Immature natural killer cell (primary cell): ENCODE measurements at regions not wholly inside any gene's neighbourhood (a gene's known extent, or its start where the extent isn't known, plus 50 kb on each side); places are given as distances from the start of the nearest gene placed in this dataset.
"Not testable (repeated sequence)": the region's sequence is repeated elsewhere in the genome, so short reads cannot be mapped to it uniquely, and the experiment has no call there.

Source experiments
- DNase-seq, 3 donors: peaks; one replicate each; pipeline ENCODE4 v3.0.0; 2022; ENCODE audit warnings: mixed read lengths in 1 of 3
- H3K27ac Mint-ChIP-seq, 6 donors: one replicate each; pipeline ENCODE4 v1.8.0; 2020; ENCODE audit warnings: mixed read lengths in 6 of 6, mild to moderate bottlenecking in 5 of 6, inconsistent platforms in 4 of 6, moderate library complexity in 3 of 6
- H3K27me3 Mint-ChIP-seq, 3 donors: one replicate each; pipeline ENCODE4 v1.8.0; 2020 to 2021; ENCODE audit warnings: low read depth in 3 of 3, mild to moderate bottlenecking in 3 of 3, mixed read lengths in 3 of 3, moderate library complexity in 3 of 3, inconsistent platforms in 1 of 3
- H3K36me3 Mint-ChIP-seq, 3 donors: one replicate each; pipeline ENCODE4 v1.8.0; 2020; ENCODE audit warnings: mixed read lengths in 3 of 3, inconsistent platforms in 2 of 3, mild to moderate bottlenecking in 2 of 3
- H3K4me1 Mint-ChIP-seq, 2 donors: one replicate each; pipeline ENCODE4 v1.8.0; 2020; ENCODE audit warnings: inconsistent platforms in 2 of 2, mild to moderate bottlenecking in 2 of 2, mixed read lengths in 2 of 2, moderate library complexity in 1 of 2
- H3K4me3 Mint-ChIP-seq, 5 donors: one replicate each; pipeline ENCODE4 v1.8.0; 2020; ENCODE audit warnings: mild to moderate bottlenecking in 5 of 5, mixed read lengths in 5 of 5, inconsistent platforms in 3 of 5, moderate library complexity in 3 of 5
- H3K9me3 Mint-ChIP-seq, 6 donors: one replicate each; pipeline ENCODE4 v1.8.0; 2020; ENCODE audit warnings: mild to moderate bottlenecking in 6 of 6, mixed read lengths in 6 of 6, inconsistent platforms in 4 of 6, moderate library complexity in 3 of 6

DNA sequence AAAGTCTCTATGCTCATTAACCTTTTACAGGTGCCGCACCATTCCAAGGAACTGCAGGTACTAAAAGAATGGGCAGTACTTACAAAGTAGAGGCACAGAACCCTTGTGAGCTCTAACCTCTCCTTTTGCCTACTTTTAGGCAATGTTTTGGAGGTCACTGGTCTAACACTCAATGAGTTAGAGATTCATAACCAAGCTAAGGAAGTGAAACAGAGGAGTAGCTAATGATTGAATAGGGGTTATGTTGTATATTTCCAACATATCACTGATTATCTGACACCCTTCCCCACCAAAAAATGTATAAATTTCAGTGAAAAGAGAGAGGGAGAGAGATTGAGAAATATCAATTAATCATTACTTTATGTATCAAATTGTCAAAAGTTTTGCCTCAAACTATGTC lies 269.3 kb downstream of the PCDH7 start:
- DNase-seq, result no peak
- H3K4me1 Mint-ChIP-seq, result no peaks in the 10 kb centered on the region
- H3K36me3 Mint-ChIP-seq, result peaks cover 0 to 3% (median 0%) of the 10 kb centered on the region in 3 donors
- no peak overlapping the region for H3K4me3 Mint-ChIP-seq
- H3K9me3 Mint-ChIP-seq, result peaks cover 1 to 33% (median 17%) of the 10 kb centered on the region in 6 donors
- no peak overlapping the region for H3K27ac Mint-ChIP-seq
- H3K27me3 Mint-ChIP-seq, result no peaks in the 10 kb centered on the region

DNA sequence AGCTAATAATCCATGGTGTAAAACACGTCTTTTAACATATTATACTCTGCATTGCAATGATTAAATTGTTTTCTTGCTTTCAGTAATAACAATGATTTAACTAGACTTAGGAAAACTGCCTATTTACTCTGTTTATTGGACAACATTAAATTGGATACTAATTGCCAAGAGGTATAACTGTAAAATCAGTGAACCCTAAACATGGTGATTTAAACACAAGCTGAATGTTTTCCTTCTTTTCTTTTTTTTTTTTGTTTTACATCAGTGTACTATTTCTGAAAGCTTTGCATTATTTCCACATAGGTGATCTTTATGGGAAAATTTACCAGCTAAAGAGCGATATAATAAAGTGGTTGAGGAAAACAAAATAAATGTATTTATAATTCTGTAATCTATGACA lies 276.7 kb downstream of the PCDH7 start:
- peaks cover 0 to 3% (median 0%) of the 10 kb centered on the region in 3 donors for H3K36me3 Mint-ChIP-seq
- no peak overlapping the region for H3K27ac Mint-ChIP-seq
- no peak for DNase-seq
- no peak overlapping the region for H3K4me3 Mint-ChIP-seq
- H3K9me3 Mint-ChIP-seq, result peaks cover 11 to 49% (median 20%) of the 10 kb centered on the region in 6 donors
- H3K27me3 Mint-ChIP-seq, result peaks cover 0 to 4% (median 2%) of the 10 kb centered on the region in 3 donors
- H3K4me1 Mint-ChIP-seq, result no peaks in the 10 kb centered on the region

- no peak overlapping the region for H3K4me3 Mint-ChIP-seq
- peaks cover 8 to 52% (median 18%) of the 10 kb centered on the region in 6 donors for H3K9me3 Mint-ChIP-seq
- peaks cover 0 to 3% (median 3%) of the 10 kb centered on the region in 3 donors for H3K36me3 Mint-ChIP-seq
- H3K27ac Mint-ChIP-seq, result no peak overlapping the region
- no peaks in the 10 kb centered on the region for H3K4me1 Mint-ChIP-seq
- H3K27me3 Mint-ChIP-seq, result no peaks in the 10 kb centered on the region
- DNase-seq, result no peak
Measured at GRCh38 chr4:31005037-31005436, 284.9 kb downstream of the PCDH7 start.

DNA sequence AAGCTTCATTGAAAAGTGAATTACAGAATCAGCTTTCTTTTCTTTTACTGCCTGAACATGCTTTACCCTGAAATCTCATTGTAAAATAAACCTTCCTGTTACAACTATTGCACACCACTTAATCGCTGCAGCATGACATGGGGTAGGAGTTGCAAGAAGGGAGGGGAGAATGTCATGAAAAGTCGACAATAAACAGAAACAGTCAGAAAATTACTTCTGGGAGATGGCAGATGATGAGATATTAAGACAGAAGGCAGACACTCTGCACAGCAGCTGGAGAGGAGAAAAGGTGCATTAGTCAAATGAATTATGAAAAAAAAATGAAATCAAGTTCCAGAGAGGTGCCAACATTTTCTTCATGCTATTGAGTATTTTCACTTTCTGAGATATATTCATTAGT lies 287.7 kb downstream of the PCDH7 start:
- H3K36me3 Mint-ChIP-seq, result peaks cover 0 to 3% (median 3%) of the 10 kb centered on the region in 3 donors
- H3K4me3 Mint-ChIP-seq, result no peak overlapping the region
- no peaks in the 10 kb centered on the region for H3K4me1 Mint-ChIP-seq
- H3K27ac Mint-ChIP-seq, result no peak overlapping the region
- no peak for DNase-seq
- peaks cover 7 to 42% (median 17%) of the 10 kb centered on the region in 6 donors for H3K9me3 Mint-ChIP-seq
- no peaks in the 10 kb centered on the region for H3K27me3 Mint-ChIP-seq

GRCh38 chr4:31009926-31010325 lies 289.8 kb downstream of the PCDH7 start:
- H3K4me3 Mint-ChIP-seq, result no peak overlapping the region
- no peaks in the 10 kb centered on the region for H3K27me3 Mint-ChIP-seq
- DNase-seq, result no peak
- no peaks in the 10 kb centered on the region for H3K36me3 Mint-ChIP-seq
- H3K9me3 Mint-ChIP-seq, result peaks cover 3 to 28% (median 11%) of the 10 kb centered on the region in 6 donors
- H3K27ac Mint-ChIP-seq, result no peak overlapping the region
- no peaks in the 10 kb centered on the region for H3K4me1 Mint-ChIP-seq

GRCh38 chr4:31015123-31015522 lies 295.0 kb downstream of the PCDH7 start:
- no peak overlapping the region for H3K4me3 Mint-ChIP-seq
- no peak overlapping the region for H3K27ac Mint-ChIP-seq
- DNase-seq, result no peak
- no peaks in the 10 kb centered on the region for H3K4me1 Mint-ChIP-seq
- no peaks in the 10 kb centered on the region for H3K36me3 Mint-ChIP-seq
- no peaks in the 10 kb centered on the region for H3K27me3 Mint-ChIP-seq
- H3K9me3 Mint-ChIP-seq, result peaks cover 0 to 17% (median 8%) of the 10 kb centered on the region in 6 donors

GRCh38 chr4:31016322-31017061 lies 296.3 kb downstream of the PCDH7 start:
- no peak for DNase-seq
- no peaks in the 10 kb centered on the region for H3K36me3 Mint-ChIP-seq
- no peaks in the 10 kb centered on the region for H3K27me3 Mint-ChIP-seq
- H3K4me3 Mint-ChIP-seq, result no peak overlapping the region
- no peak overlapping the region for H3K27ac Mint-ChIP-seq
- no peaks in the 10 kb centered on the region for H3K4me1 Mint-ChIP-seq
- peaks cover 0 to 19% (median 5%) of the 10 kb centered on the region in 6 donors for H3K9me3 Mint-ChIP-seq

- Mint-ChIP-seq H3K4me3 (no peak overlapping the region), H3K4me1 (no peaks in the 10 kb centered on the region), H3K27ac (no peak overlapping the region), H3K9me3 (peaks cover 0 to 35% (median 6%) of the 10 kb centered on the region in 6 donors), H3K36me3 (no peaks in the 10 kb centered on the region), H3K27me3 (peaks cover 0 to 3% (median 0%) of the 10 kb centered on the region in 3 donors)
- DNase-seq, result no peak
Measured at GRCh38 chr4:31020363-31020762, 300.2 kb downstream of the PCDH7 start.

DNA sequence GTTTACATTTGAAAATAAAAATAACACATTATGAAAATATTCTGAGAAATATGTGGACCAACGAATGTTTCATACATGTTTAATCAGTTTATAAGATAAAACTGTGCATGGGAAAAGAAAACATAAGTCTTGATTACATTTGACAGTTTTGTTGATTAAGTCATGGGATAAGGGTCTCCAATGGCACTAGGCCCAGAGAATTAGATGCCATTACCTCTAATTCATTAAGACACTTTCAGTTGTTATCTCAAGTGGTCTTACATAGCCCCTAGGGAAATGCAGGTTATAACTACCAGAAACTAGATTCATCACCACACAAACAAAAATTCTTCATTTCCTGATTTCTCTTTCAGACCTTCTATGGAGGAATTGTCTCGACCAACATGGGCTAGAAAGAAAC lies 300.8 kb downstream of the PCDH7 start:
- no peaks in the 10 kb centered on the region for H3K36me3 Mint-ChIP-seq

GRCh38 chr4:31022702-31023101 lies 302.5 kb downstream of the PCDH7 start:
- no peaks in the 10 kb centered on the region for H3K4me1 Mint-ChIP-seq
- no peak for DNase-seq
- no peak overlapping the region for H3K27ac Mint-ChIP-seq
- H3K27me3 Mint-ChIP-seq, result peaks cover 0 to 3% (median 0%) of the 10 kb centered on the region in 3 donors
- H3K36me3 Mint-ChIP-seq, result no peaks in the 10 kb centered on the region
- peaks cover 0 to 49% (median 4%) of the 10 kb centered on the region in 6 donors for H3K9me3 Mint-ChIP-seq
- H3K4me3 Mint-ChIP-seq, result no peak overlapping the region

More for the DNA sequence above, 300.8 kb downstream of the PCDH7 start:
- no peak overlapping the region for H3K4me3 Mint-ChIP-seq
- H3K27me3 Mint-ChIP-seq, result peaks cover 0 to 3% (median 0%) of the 10 kb centered on the region in 3 donors
- no peak overlapping the region for H3K27ac Mint-ChIP-seq
- no peaks in the 10 kb centered on the region for H3K4me1 Mint-ChIP-seq
- DNase-seq, result no peak
- peaks cover 0 to 37% (median 6%) of the 10 kb centered on the region in 6 donors for H3K9me3 Mint-ChIP-seq

GRCh38 chr4:31023109-31023508 lies 302.9 kb downstream of the PCDH7 start:
- Mint-ChIP-seq H3K4me1 (no peaks in the 10 kb centered on the region), H3K4me3 (no peak overlapping the region), H3K27me3 (peaks cover 0 to 3% (median 0%) of the 10 kb centered on the region in 3 donors), H3K27ac (no peak overlapping the region), H3K9me3 (peaks cover 0 to 49% (median 4%) of the 10 kb centered on the region in 6 donors), H3K36me3 (no peaks in the 10 kb centered on the region)
- DNase-seq, result no peak

DNA sequence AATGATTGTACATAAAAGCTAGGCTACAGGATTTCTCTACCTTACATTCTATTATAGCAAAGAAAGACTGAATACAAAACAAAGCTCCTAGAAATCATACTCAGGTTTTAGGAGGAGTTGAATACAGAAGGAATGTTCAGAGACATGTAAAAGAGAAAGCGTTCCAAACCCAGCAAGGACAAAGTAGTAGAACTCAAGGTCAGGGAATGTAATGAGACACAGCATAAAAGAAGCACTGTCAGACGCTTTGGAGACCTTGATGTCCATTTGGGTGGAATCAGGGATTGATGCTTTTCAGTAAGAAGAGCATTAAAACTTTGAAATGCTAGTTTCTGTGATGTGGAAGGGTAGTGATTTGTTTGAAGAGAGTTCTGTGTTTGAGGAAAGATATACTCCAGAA lies 303.6 kb downstream of the PCDH7 start:
- DNase-seq, result no peak
- H3K27me3 Mint-ChIP-seq, result peaks cover 0 to 3% (median 0%) of the 10 kb centered on the region in 3 donors
- H3K4me1 Mint-ChIP-seq, result no peaks in the 10 kb centered on the region
- H3K36me3 Mint-ChIP-seq, result no peaks in the 10 kb centered on the region
- H3K27ac Mint-ChIP-seq, result no peak overlapping the region
- H3K9me3 Mint-ChIP-seq, result peaks cover 0 to 49% (median 4%) of the 10 kb centered on the region in 6 donors
- H3K4me3 Mint-ChIP-seq, result no peak overlapping the region

- H3K36me3 Mint-ChIP-seq, DNase-seq, H3K27me3 Mint-ChIP-seq, H3K4me1 Mint-ChIP-seq, H3K4me3 Mint-ChIP-seq, H3K27ac Mint-ChIP-seq: not testable (repeated sequence)
- peaks cover 0 to 50% (median 4%) of the 10 kb centered on the region in 6 donors for H3K9me3 Mint-ChIP-seq
Measured at GRCh38 chr4:31024781-31025180, 304.6 kb downstream of the PCDH7 start.

DNA sequence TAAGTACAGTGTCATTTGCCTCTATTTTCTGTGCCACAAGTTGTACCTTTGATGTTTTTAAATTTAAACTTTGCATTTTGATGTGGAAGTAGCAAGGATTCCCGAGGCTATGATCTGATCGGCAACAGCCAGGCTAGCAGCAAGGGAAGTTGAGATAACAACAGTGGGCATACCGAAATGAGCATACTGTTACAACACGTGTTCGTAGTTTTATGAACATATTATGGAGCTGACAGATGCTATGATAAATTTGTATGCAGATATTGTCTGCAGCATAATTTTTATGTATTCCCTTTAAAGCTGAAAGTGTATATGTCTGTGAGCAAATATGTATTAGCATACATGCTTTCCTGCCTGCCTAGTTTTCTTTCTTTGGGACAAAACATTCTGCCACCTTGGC lies 306.1 kb downstream of the PCDH7 start:
- no peaks in the 10 kb centered on the region for H3K36me3 Mint-ChIP-seq
- DNase-seq, result no peak
- H3K4me1 Mint-ChIP-seq, result no peaks in the 10 kb centered on the region
- no peak overlapping the region for H3K4me3 Mint-ChIP-seq
- peaks cover 0 to 50% (median 10%) of the 10 kb centered on the region in 6 donors for H3K9me3 Mint-ChIP-seq
- H3K27ac Mint-ChIP-seq, result no peak overlapping the region
- H3K27me3 Mint-ChIP-seq, result peaks cover 0 to 3% (median 0%) of the 10 kb centered on the region in 3 donors

DNA sequence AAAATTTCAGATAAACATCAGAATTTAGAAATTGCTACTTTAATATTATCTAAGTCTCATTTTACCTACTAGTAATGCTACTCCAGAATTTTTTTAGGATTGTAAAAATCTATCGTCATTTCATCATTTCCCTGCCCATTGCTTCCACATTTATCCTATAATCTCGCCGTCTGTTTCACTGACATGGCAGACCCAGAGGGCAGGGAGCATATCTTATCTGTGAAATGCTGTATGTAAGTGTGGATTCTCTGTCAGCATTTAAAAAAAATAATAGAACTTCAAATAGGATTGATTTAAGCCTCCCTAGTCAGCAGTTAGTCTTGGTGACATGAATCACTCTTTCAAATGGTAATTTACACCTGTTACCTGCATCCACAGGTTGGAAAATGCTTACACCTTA lies 314.4 kb downstream of the PCDH7 start:
- Mint-ChIP-seq H3K9me3 (peaks cover 3 to 46% (median 18%) of the 10 kb centered on the region in 6 donors), H3K27ac (no peak overlapping the region)

More for the DNA sequence above, 314.4 kb downstream of the PCDH7 start:
- Mint-ChIP-seq H3K4me3 (no peak overlapping the region), H3K4me1 (no peaks in the 10 kb centered on the region), H3K36me3 (no peaks in the 10 kb centered on the region), H3K27me3 (peaks cover 0 to 1% (median 0%) of the 10 kb centered on the region in 3 donors)
- DNase-seq, result no peak
